GM12892 (cell line): ENCODE measurements at regions not wholly inside any gene's neighbourhood (a gene's known extent, or its start where the extent isn't known, plus 50 kb on each side); places are given as distances from the start of the nearest gene placed in this dataset.

Experiments
- POLR2A ChIP-seq: IDR thresholded peaks from 2 replicates; pipeline ENCODE4 v1.6.1; 2011; ENCODE audit warnings: low read depth, low read length, control low read depth
- POLR2AphosphoS5 ChIP-seq: IDR thresholded peaks from 2 replicates; pipeline ENCODE4 v1.6.1; 2011; ENCODE audit warnings: low read depth, low read length, control low read depth
- TAF1 ChIP-seq: IDR thresholded peaks from 2 replicates; pipeline ENCODE4 v1.6.1; 2011; ENCODE audit warnings: low read depth, mild to moderate bottlenecking, control low read depth, low read length, borderline replicate concordance

GRCh38 chr2:23271230-23271629 lies 113.7 kb upstream of the KLHL29 start:
- TF ChIP-seq POLR2AphosphoS5 (no peak), POLR2A (no peak), TAF1 (no peak)
